CD4-positive, alpha-beta T cell (primary cell): ENCODE measurements at regions not wholly inside any gene's neighbourhood (a gene's known extent, or its start where the extent isn't known, plus 50 kb on each side); places are given as distances from the start of the nearest gene placed in this dataset.
"Not testable (repeated sequence)": the region's sequence is repeated elsewhere in the genome, so short reads cannot be mapped to it uniquely, and the experiment has no call there.

Experiments used
- ATAC-seq: fragments of 200-7000 bp; cut with Tn5 transposase; one replicate; pipeline ENCODE4 v1.10.0; 2022; ENCODE audit warnings: mild to moderate bottlenecking; ENCODE audit not compliant: poor library complexity
- CTCF ChIA-PET: fragments of 350-600 bp; sonication (Branson Sonifier 250); formaldehyde crosslinking; loops from one replicate; lab custom pipeline; 2021; ENCODE audit warnings: antibody characterized with exemption, inconsistent platforms; lab: Charles Lee
- POLR2A ChIA-PET: fragments of 350-600 bp; sonication (Branson Sonifier 250); formaldehyde crosslinking; loops from one replicate; lab custom pipeline; 2021; ENCODE audit warnings: antibody characterized with exemption, inconsistent platforms; lab: Charles Lee
- DNase-seq, 14 experiments: peaks; one replicate each; pipeline ENCODE4 v3.0.0-alpha.2; 2013 to 2020; ENCODE audit warnings: mixed read lengths in 2 of 14
- H3K27ac ChIP-seq, 2 donors: one replicate each; pipeline versions ENCODE4 v1.5.1 to v1.7.0; 2013; ENCODE audit warnings: low read length in 2 of 2, low read depth in 1 of 2, mild to moderate bottlenecking in 1 of 2
- H3K27me3 ChIP-seq, 2 experiments: 1 replicate in 1 of 2; 2 replicates in 1 of 2; pipeline versions ENCODE4 v1.6.1 to v1.7.0; 2013; ENCODE audit warnings: low read length in 2 of 2, control low read depth in 1 of 2, mild to moderate bottlenecking in 1 of 2, moderate library complexity in 1 of 2; ENCODE audit not compliant: insufficient read depth in 2 of 2, control insufficient read depth in 1 of 2
- H3K36me3 ChIP-seq: one replicate; pipeline ENCODE4 v1.6.1; 2013; ENCODE audit warnings: low read length, control low read depth; ENCODE audit not compliant: insufficient read depth
- H3K4me1 ChIP-seq: one replicate; pipeline ENCODE4 v1.6.1; 2013; ENCODE audit warnings: low read length, control low read depth; ENCODE audit not compliant: insufficient read depth
- H3K4me3 ChIP-seq: one replicate; pipeline ENCODE4 v1.5.1; 2013; ENCODE audit warnings: mild to moderate bottlenecking, low read length, moderate library complexity
- H3K9me3 ChIP-seq, 2 experiments: 1 replicate in 1 of 2; 2 replicates in 1 of 2; pipeline versions ENCODE4 v1.6.1 to v1.7.0; 2013; ENCODE audit warnings: low read length in 2 of 2, mild to moderate bottlenecking in 2 of 2, control low read depth in 1 of 2, moderate library complexity in 1 of 2; ENCODE audit not compliant: control insufficient read depth in 1 of 2, insufficient read depth in 1 of 2
- H3K27ac Mint-ChIP-seq: one replicate; pipeline ENCODE4 v1.8.0; 2020; ENCODE audit warnings: mixed read lengths
- H3K27me3 Mint-ChIP-seq: one replicate; pipeline ENCODE4 v1.8.0; 2021; ENCODE audit warnings: mixed read lengths
- H3K36me3 Mint-ChIP-seq: one replicate; pipeline ENCODE4 v1.8.0; 2021; ENCODE audit warnings: low read depth, mixed read lengths
- H3K4me1 Mint-ChIP-seq: one replicate; pipeline ENCODE4 v1.8.0; 2021; ENCODE audit warnings: low read depth, mixed read lengths
- H3K4me3 Mint-ChIP-seq: one replicate; pipeline ENCODE4 v1.8.0; 2020; ENCODE audit warnings: mild to moderate bottlenecking, mixed read lengths
- H3K9me3 Mint-ChIP-seq: one replicate; pipeline ENCODE4 v1.8.0; 2020; ENCODE audit warnings: mixed read lengths
- CTCF ChIP-seq: fragments of 200-600 bp; IDR thresholded peaks from one replicate; pipeline ENCODE4 v1.8.0; 2022; ENCODE audit warnings: antibody characterized with exemption, mild to moderate bottlenecking
- intact Hi-C, 2 experiments: fragments of 100-400 bp; cut with DNase I in 1 of 2; cut with micrococcal nuclease in 1 of 2; formaldehyde crosslinking; loops; one replicate each; pipeline versions ENCODE4 v1.15.1 to v1.9.0; 2023 to 2025; cut with DNase I, micrococcal nuclease

GRCh38 chr20:53672484-53673129, 79.0 kb upstream of the ZNF217 start:
- ChIA-PET CTCF (interaction anchor here (0.9 kb wide), 1 partner anchor 107 kb away, joined by 3 read pairs; no protein-coding TSS in a partner anchor), POLR2A (interaction anchor here (1.2 kb wide), 1 partner anchor 13 kb away, joined by 3 read pairs; no protein-coding TSS in a partner anchor)
- no peak overlapping the region for H3K4me3 Mint-ChIP-seq
- H3K4me1 Mint-ChIP-seq, result peaks cover 3% of the 10 kb centered on the region
- H3K27ac Mint-ChIP-seq, result no peak overlapping the region
- intact Hi-C loops, result no loop called here
- Histone ChIP-seq H3K27me3 (no peaks in the 10 kb centered on the region), H3K36me3 (no peaks in the 10 kb centered on the region), H3K9me3 (no peaks in the 10 kb centered on the region), H3K27ac (no peak overlapping the region), H3K4me3 (no peak overlapping the region), H3K4me1 (peaks cover under 1% of the 10 kb centered on the region)
- H3K9me3 Mint-ChIP-seq, result no peaks in the 10 kb centered on the region
- no peak for DNase-seq
- no peak for ATAC-seq
- no peak for TF ChIP-seq CTCF
- H3K27me3 Mint-ChIP-seq, result no peaks in the 10 kb centered on the region
- H3K36me3 Mint-ChIP-seq, result no peaks in the 10 kb centered on the region

- POLR2A ChIA-PET, result interaction anchor here (1.2 kb wide), 1 partner anchor 12 kb away, joined by 3 read pairs; no protein-coding TSS in a partner anchor
- intact Hi-C loops, result no loop called here
- CTCF ChIA-PET, result no interaction called here
- Mint-ChIP-seq H3K27me3 (no peaks in the 10 kb centered on the region), H3K9me3 (no peaks in the 10 kb centered on the region), H3K27ac (no peak overlapping the region), H3K4me1 (no peaks in the 10 kb centered on the region), H3K4me3 (no peak overlapping the region), H3K36me3 (no peaks in the 10 kb centered on the region)
- H3K9me3 ChIP-seq, result no peaks in the 10 kb centered on the region
- H3K27ac ChIP-seq, result no peak overlapping the region
- no peaks in the 10 kb centered on the region for H3K36me3 ChIP-seq
- TF ChIP-seq CTCF, result no peak
- no peaks in the 10 kb centered on the region for H3K4me1 ChIP-seq
- H3K27me3 ChIP-seq, result no peaks in the 10 kb centered on the region
- ATAC-seq (no peak), DNase-seq (no peak)
- no peak overlapping the region for H3K4me3 ChIP-seq
Measured at GRCh38 chr20:53671370-53671769, 77.7 kb upstream of the ZNF217 start.

GRCh38 chr20:53669517-53670313, 76.1 kb upstream of the ZNF217 start:
- H3K27ac Mint-ChIP-seq, H3K36me3 Mint-ChIP-seq, H3K9me3 ChIP-seq, H3K27me3 ChIP-seq, H3K4me1 ChIP-seq, H3K27me3 Mint-ChIP-seq, ATAC-seq, intact Hi-C loops, H3K9me3 Mint-ChIP-seq, H3K4me3 Mint-ChIP-seq, H3K4me3 ChIP-seq, DNase-seq, H3K36me3 ChIP-seq, H3K4me1 Mint-ChIP-seq, H3K27ac ChIP-seq: not testable (repeated sequence)
- POLR2A ChIA-PET, result interaction anchor here (0.6 to 0.7 kb wide), 2 partner anchors 8 to 1186 kb away, joined by 3 read pairs; no protein-coding TSS in a partner anchor
- CTCF ChIA-PET, result interaction anchor here (0.9 kb wide), 1 partner anchor 9 kb away, joined by 3 read pairs; no protein-coding TSS in a partner anchor
